Ishikawa (cell line): ENCODE measurements at regions not wholly inside any gene's neighbourhood (a gene's known extent, or its start where the extent isn't known, plus 50 kb on each side); places are given as distances from the start of the nearest gene placed in this dataset.

Experiments
- CREB1 ChIP-seq: IDR thresholded peaks from 2 replicates; pipeline ENCODE4 v1.6.1; 2012; ENCODE audit warnings: low read depth
- FOXM1 ChIP-seq: IDR thresholded peaks from 2 replicates; pipeline ENCODE4 v1.6.1; 2012; ENCODE audit warnings: low read depth, borderline replicate concordance
- RAD21 ChIP-seq: IDR thresholded peaks from 2 replicates; pipeline ENCODE4 v1.6.1; 2012; ENCODE audit warnings: low read depth
- TF ChIP-seq, protein P1 (sequence below): IDR thresholded peaks from 2 replicates; pipeline ENCODE4 v1.6.1; 2012; ENCODE audit warnings: low read depth, mild to moderate bottlenecking

DNA sequence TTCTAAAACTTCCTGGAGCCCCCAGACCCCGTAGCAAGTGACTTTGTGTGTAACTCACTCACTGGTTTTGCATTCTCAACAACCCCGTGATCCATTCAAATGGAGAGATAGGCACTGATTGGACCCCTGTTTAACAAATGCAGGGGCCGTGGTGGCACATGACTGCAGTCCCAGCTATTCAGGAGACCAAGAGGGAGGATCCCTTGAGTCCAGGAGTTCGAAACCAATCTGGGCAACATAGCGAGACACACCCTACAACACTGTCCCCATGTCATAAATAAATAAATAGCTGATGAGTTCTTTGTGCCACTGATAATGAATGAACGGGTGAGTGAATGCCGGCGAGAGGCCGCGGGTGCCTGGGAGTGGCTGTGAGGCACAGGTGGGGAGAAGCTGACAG, 59.4 kb upstream of the PAX7 start:
- no peak for TF ChIP-seq CREB1
- TF ChIP-seq RAD21 = no peak
- TF ChIP-seq, protein P1, sequence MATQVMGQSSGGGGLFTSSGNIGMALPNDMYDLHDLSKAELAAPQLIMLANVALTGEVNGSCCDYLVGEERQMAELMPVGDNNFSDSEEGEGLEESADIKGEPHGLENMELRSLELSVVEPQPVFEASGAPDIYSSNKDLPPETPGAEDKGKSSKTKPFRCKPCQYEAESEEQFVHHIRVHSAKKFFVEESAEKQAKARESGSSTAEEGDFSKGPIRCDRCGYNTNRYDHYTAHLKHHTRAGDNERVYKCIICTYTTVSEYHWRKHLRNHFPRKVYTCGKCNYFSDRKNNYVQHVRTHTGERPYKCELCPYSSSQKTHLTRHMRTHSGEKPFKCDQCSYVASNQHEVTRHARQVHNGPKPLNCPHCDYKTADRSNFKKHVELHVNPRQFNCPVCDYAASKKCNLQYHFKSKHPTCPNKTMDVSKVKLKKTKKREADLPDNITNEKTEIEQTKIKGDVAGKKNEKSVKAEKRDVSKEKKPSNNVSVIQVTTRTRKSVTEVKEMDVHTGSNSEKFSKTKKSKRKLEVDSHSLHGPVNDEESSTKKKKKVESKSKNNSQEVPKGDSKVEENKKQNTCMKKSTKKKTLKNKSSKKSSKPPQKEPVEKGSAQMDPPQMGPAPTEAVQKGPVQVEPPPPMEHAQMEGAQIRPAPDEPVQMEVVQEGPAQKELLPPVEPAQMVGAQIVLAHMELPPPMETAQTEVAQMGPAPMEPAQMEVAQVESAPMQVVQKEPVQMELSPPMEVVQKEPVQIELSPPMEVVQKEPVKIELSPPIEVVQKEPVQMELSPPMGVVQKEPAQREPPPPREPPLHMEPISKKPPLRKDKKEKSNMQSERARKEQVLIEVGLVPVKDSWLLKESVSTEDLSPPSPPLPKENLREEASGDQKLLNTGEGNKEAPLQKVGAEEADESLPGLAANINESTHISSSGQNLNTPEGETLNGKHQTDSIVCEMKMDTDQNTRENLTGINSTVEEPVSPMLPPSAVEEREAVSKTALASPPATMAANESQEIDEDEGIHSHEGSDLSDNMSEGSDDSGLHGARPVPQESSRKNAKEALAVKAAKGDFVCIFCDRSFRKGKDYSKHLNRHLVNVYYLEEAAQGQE = no peak
- TF ChIP-seq FOXM1 = no peak
